HG03097 (cell line): ENCODE measurements at regions not wholly inside any gene's neighbourhood (a gene's known extent, or its start where the extent isn't known, plus 50 kb on each side); places are given as distances from the start of the nearest gene placed in this dataset.

ENCODE experiments used
- ATAC-seq: cut with Tn5 transposase; IDR thresholded peaks from one replicate; pipeline ENCODE4 v1.9.1; 2021; ENCODE audit not compliant: unreplicated experiment, low FRiP score

GRCh38 chr5:124796495-124796894 lies 50.1 kb upstream of the ZNF608 start:
- ATAC-seq: no peak

DNA sequence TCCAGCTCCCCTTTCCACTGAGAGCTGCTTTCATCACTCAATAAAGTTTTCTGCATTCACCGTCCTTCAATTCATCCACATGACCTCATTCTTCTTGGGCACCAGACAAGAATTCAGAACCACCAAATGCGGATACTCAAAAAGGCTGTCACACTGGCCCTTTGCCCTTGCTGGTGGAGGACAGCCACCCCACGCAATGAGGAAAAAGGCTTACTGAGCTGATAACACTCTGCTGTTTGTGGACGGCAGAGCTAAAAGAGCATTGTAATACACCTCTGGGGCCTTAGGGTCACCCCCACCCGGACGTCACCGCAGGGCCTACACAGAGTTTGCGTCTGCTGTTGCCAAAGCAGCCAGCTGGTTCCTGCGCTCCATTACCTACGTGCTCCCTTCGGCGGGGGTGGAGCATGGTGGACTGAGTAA lies 51.2 kb upstream of the ZNF608 start:
- ATAC-seq: no peak

DNA sequence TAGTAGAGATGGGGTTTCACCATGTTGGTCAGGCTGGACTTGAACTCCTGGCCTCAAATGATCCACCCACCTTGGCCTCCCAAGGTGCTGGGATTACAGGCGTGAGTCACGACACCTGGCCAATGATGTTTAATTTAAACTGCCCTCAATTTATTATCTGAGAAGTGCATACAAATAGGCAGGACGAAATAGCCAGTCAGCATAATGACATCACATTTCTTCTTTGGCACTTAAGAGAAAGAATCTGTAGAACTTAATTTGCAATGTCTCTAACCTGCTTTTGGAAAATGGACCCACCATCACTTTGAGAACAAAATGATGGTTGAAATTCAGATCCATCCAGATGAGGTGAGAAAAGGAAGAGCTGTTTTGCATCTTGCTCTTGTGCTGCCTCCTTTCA lies 52.5 kb upstream of the ZNF608 start:
- no peak for ATAC-seq

DNA sequence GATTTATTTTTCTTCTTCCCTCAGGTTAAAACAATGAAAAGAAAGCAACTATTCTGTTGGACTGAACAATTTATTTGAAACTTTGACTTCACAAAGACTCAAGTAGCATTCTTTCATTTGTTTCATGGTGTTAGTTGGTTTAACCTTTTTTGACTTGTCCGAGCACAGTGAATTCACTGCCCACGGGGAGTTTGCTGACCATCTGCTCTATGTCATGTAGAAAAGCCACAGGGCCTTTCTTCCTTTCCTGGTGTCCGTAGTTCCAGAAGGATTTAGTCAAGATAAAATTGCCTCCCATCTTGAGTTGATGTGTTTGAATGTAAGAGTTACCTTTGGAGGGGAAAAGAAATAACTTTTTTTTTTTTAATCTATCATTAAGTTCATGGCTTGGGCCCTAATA lies 55.1 kb upstream of the ZNF608 start:
- ATAC-seq: no peak

- ATAC-seq: no peak
Observed at GRCh38 chr5:124803617-124804323, 57.3 kb upstream of the ZNF608 start.

DNA sequence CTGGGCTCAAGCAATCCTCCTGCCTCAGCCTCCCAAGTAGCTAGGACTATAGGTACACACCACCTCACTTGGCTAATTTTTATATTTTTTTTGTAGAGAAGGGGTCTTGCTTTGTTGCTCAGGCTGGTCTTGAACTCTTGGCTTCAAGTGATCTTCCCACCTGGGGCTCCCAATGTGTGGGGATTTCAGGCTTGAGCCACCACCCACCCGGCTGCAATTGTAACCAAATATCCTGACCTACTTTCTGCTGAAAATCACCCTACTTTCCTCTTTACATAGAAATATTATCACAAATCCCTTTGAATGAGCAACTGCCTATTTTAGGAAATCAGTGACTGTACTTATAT lies 59.6 kb upstream of the ZNF608 start:
- no peak for ATAC-seq

GRCh38 chr5:124806373-124807077 lies 60.1 kb upstream of the ZNF608 start:
- no peak for ATAC-seq

GRCh38 chr5:124808842-124809268 lies 62.4 kb upstream of the ZNF608 start:
- ATAC-seq: no peak

- ATAC-seq: no peak
Observed at GRCh38 chr5:124810396-124811006, 64.1 kb upstream of the ZNF608 start.

DNA sequence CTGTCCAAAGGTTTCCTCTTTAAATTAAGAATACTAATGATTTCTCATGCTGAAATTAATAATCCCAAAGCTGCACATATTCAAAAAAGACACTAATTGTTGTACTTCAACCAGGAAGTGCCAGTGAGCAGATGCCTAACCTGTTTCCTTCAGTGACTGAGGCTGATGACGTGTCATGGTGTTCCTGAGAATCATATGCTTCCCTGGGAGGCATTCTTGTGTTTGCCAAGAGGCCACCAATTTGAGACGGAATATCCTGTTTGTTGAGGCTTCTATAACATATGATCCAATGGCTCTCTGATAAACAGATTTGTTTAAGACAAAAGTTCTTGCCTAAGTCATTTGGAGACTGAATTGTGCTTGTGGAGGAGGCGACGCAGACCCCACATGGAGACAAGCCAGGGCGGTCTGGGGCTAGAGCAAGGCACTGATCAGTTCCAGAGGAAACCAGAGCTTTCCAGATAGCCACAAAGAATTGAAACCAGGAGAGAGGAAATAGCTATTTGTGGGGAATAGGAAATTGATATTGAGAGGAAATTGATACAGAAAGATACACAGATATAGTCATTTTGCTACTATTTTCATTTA lies 66.4 kb upstream of the ZNF608 start:
- no peak for ATAC-seq

DNA sequence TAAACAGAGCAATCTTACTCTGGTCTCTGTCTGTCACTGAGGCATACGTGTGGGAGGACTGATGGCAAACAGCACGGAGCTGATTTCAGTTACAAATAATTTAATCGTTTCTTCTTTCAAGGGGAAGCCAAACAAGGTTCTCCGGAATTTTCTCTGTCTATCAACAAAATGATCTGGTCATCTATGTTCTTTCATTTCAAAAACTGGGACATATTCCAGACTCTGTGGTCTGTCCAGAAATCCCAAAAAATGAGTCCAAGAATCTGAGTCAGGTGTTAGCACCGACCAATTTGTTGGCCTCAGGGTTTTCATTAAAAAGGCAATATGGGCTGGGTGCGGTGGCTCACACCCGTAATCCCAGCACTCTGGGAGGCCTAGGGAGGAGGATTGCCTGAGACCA lies 69.9 kb upstream of the ZNF608 start:
- ATAC-seq: no peak

- no peak for ATAC-seq
Observed at GRCh38 chr5:124819201-124819600, 72.8 kb upstream of the ZNF608 start.

GRCh38 chr5:124822647-124823046 lies 76.2 kb upstream of the ZNF608 start:
- ATAC-seq: no peak

- ATAC-seq: no peak
Observed at GRCh38 chr5:124823380-124823779, 76.9 kb upstream of the ZNF608 start.

GRCh38 chr5:124824637-124825158 lies 78.3 kb upstream of the ZNF608 start:
- ATAC-seq: no peak

- no peak for ATAC-seq
Observed at GRCh38 chr5:124825250-124825982, 79.0 kb upstream of the ZNF608 start.

- ATAC-seq: no peak
Observed at GRCh38 chr5:124825983-124826337, 79.5 kb upstream of the ZNF608 start.

DNA sequence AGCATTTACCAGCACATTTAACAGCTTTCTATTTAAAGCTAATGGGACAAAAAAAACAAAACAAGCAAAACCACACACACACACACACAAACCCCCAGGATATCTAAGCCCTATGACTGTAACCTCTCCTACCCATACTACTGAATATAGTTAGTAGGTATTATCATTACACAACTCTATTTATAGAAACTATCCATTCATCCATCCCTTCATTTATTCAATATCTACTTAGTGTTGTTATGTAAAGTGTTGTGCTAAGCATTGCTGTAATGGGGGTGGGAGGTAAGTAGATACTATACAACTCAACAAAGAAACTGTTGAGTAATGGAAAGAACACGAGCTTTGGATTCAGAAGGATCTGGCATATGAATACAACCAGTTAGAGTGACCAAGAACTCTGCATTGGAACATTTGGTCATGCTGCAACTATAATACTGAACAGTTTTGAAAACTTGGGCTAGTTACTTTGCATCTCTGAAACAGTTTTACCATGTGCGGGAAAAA lies 82.3 kb upstream of the ZNF608 start:
- ATAC-seq: no peak

GRCh38 chr5:124831687-124832240 lies 85.3 kb upstream of the ZNF608 start:
- no peak for ATAC-seq

DNA sequence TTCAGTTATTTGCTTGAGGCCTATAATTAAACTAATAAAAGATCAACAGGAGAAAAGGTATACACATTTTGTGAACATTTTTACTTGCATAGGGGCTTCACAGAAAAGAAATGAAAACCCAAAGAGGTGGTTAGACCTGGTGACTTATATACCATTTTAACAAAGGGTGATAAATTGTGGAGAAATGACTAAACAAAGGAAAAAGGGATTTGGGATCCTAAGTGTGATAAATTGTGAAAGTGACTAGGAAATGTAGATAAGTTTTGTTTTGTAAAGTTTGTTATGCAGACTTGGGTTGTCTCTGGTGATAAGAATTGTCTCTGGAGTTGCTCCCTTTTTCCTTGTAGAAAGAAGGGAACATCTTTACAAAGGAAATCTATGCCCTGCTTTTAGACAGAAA lies 86.1 kb upstream of the ZNF608 start:
- ATAC-seq: no peak
